ENCODE measurements at regions not wholly inside any gene's neighbourhood (a gene's known extent, or its start where the extent isn't known, plus 50 kb on each side); places are given as distances from the start of the nearest gene placed in this dataset.

GRCh38 chr9:18358325-18358724 is 115.6 kb upstream of the ADAMTSL1 start:
- Histone ChIP-seq H2BK15ac (ENCODE audit: low read depth, low read length) (no peak overlapping the region), H2BK20ac (ENCODE audit: low read depth, low read length, poor library complexity, severe bottlenecking) (no peak overlapping the region), H3K18ac (ENCODE audit: insufficient read length, low read depth, low read length) (no peak overlapping the region), H2BK5ac (ENCODE audit: insufficient read length, low read length) (no peak overlapping the region), H2BK120ac (ENCODE audit: low read depth, low read length, poor library complexity, severe bottlenecking) (no peak overlapping the region), H4K20me1 (ENCODE audit: control insufficient read depth, insufficient read depth, insufficient read length) (no peaks in the 10 kb centered on the region), H4K8ac (replicated peaks; ENCODE audit: insufficient read length, low read depth, low read length) (no peak overlapping the region), H3K79me1 (ENCODE audit: insufficient read depth, low read depth, low read length, poor library complexity, severe bottlenecking) (no peaks in the 10 kb centered on the region), H4K5ac (ENCODE audit: insufficient read length, low read depth, low read length) (no peak overlapping the region), H3K9ac (ENCODE audit: extremely low read depth, insufficient read length, low read length) (no peak overlapping the region), H2BK12ac (ENCODE audit: insufficient read length, low read depth, low read length) (no peak overlapping the region), H3T11ph (ENCODE audit: low read length) (no peak overlapping the region), H3K9me3 (ENCODE audit: control insufficient read depth, low read depth, low read length) (no peaks in the 10 kb centered on the region), H3K14ac (ENCODE audit: insufficient read depth, low read length) (no peak overlapping the region), H3K23me2 (ENCODE audit: insufficient read length, low read depth, low read length, poor library complexity, severe bottlenecking) (no peaks in the 10 kb centered on the region), H3K27me3 (ENCODE audit: insufficient read depth, low read length) (no peaks in the 10 kb centered on the region), H3K27ac (ENCODE audit: insufficient read length, low read depth, low read length) (no peak overlapping the region), H3K79me2 (ENCODE audit: insufficient read depth, low read length) (no peaks in the 10 kb centered on the region), H2AK5ac (ENCODE audit: insufficient read length, low read length) (no peak overlapping the region), H3K4ac (ENCODE audit: low read depth, low read length) (no peak overlapping the region), H2AFZ (ENCODE audit: low read length) (no peak overlapping the region), H3K56ac (ENCODE audit: insufficient read length, low read depth, low read length) (no peak overlapping the region), H3K23ac (ENCODE audit: insufficient read length, low read depth, low read length) (no peak overlapping the region), H4K91ac (ENCODE audit: insufficient read length, low read depth, low read length) (no peak overlapping the region), H3K4me1 (ENCODE audit: insufficient read depth, low read length) (no peaks in the 10 kb centered on the region), H3K4me2 (ENCODE audit: insufficient read depth, insufficient read length, low read length) (no peak overlapping the region)
- TF ChIP-seq CTCF (conservative IDR thresholded peaks at IDR 0.05) = no peak
- Mint-ChIP-seq H3K27ac (no peak overlapping the region), H3K4me1 (no peaks in the 10 kb centered on the region; a peak in 1 of 4 replicates), H3K4me3 (no peak overlapping the region), H3K36me3 (ENCODE audit: insufficient read depth in 1 of 3, low read depth in 3 of 3) (no peaks in the 10 kb centered on the region), H3K27me3 (ENCODE audit: low read depth) (no peaks in the 10 kb centered on the region), H3K9me3 (no peaks in the 10 kb centered on the region)
- no CpG with 5 or more reads among the region's 2 CpGs for WGBS (ENCODE audit: extremely low coverage, insufficient read length, low lambda C conversion rate)
- no peak for DNase-seq
